GM13976 (cell line): ENCODE measurements at regions not wholly inside any gene's neighbourhood (a gene's known extent, or its start where the extent isn't known, plus 50 kb on each side); places are given as distances from the start of the nearest gene placed in this dataset.
"Not testable (repeated sequence)": the region's sequence is repeated elsewhere in the genome, so short reads cannot be mapped to it uniquely, and the experiment has no call there.

Experiments used
- DNase-seq: peaks from one replicate; pipeline ENCODE4 v3.0.0; 2012; ENCODE audit warnings: low spot score
- CTCF ChIP-seq: IDR thresholded peaks from 2 replicates; pipeline ENCODE4 v1.5.1; 2012; ENCODE audit warnings: borderline replicate concordance, mild to moderate bottlenecking; ENCODE audit not compliant: insufficient read depth; ENCODE audit errors: extremely low read depth, missing control alignments, control extremely low read depth
- in situ Hi-C: fragments of 300-500 bp; cut with MboI; formaldehyde crosslinking; loops from one replicate; pipeline ENCODE4 v1.12.0; 2022; ENCODE audit warnings: low sequenced_read_pairs, mixed read lengths, inconsistent platforms; ENCODE audit not compliant: unreplicated experiment

GRCh38 chr15:24260407-24260806 lies 415.2 kb upstream of the NPAP1 start:
- DNase-seq, in situ Hi-C loops: not testable (repeated sequence)

GRCh38 chr15:24260854-24261253 lies 414.7 kb upstream of the NPAP1 start:
- in situ Hi-C loops, DNase-seq: not testable (repeated sequence)

- DNase-seq, in situ Hi-C loops: not testable (repeated sequence)
Observed at GRCh38 chr15:24268536-24269165, 406.9 kb upstream of the NPAP1 start.

GRCh38 chr15:24269166-24269571 lies 406.4 kb upstream of the NPAP1 start:
- DNase-seq, result no peak
- no peak for TF ChIP-seq CTCF
- in situ Hi-C loops, result no loop called here

GRCh38 chr15:24269923-24270322 lies 405.7 kb upstream of the NPAP1 start:
- DNase-seq, result no peak
- TF ChIP-seq CTCF, result no peak
- in situ Hi-C loops, result no loop called here

- DNase-seq, in situ Hi-C loops: not testable (repeated sequence)
Observed at GRCh38 chr15:24271496-24272244, 403.9 kb upstream of the NPAP1 start.

GRCh38 chr15:24292837-24293236 lies 382.7 kb upstream of the NPAP1 start:
- TF ChIP-seq CTCF, result no peak

GRCh38 chr15:24300804-24301368 lies 374.7 kb upstream of the NPAP1 start:
- DNase-seq, in situ Hi-C loops: not testable (repeated sequence)

More at GRCh38 chr15:24292837-24293236, 382.7 kb upstream of the NPAP1 start:
- in situ Hi-C loops, result no loop called here
- DNase-seq, result no peak

GRCh38 chr15:24301999-24302398 lies 373.6 kb upstream of the NPAP1 start:
- in situ Hi-C loops, result not testable (repeated sequence)

GRCh38 chr15:24304747-24305146 lies 370.8 kb upstream of the NPAP1 start:
- DNase-seq, in situ Hi-C loops: not testable (repeated sequence)

More at GRCh38 chr15:24301999-24302398, 373.6 kb upstream of the NPAP1 start:
- not testable (repeated sequence) for DNase-seq

GRCh38 chr15:24305643-24306042 lies 369.9 kb upstream of the NPAP1 start:
- in situ Hi-C loops, DNase-seq: not testable (repeated sequence)

- DNase-seq, in situ Hi-C loops: not testable (repeated sequence)
Observed at GRCh38 chr15:24309700-24310099, 365.9 kb upstream of the NPAP1 start.

- in situ Hi-C loops, result not testable (repeated sequence)
Observed at GRCh38 chr15:24311692-24312091, 363.9 kb upstream of the NPAP1 start.

GRCh38 chr15:24316326-24316725 lies 359.2 kb upstream of the NPAP1 start:
- DNase-seq, in situ Hi-C loops: not testable (repeated sequence)

More at GRCh38 chr15:24311692-24312091, 363.9 kb upstream of the NPAP1 start:
- not testable (repeated sequence) for DNase-seq
